SK-N-SH (cell line): ENCODE measurements at regions not wholly inside any gene's neighbourhood (a gene's known extent, or its start where the extent isn't known, plus 50 kb on each side); places are given as distances from the start of the nearest gene placed in this dataset.

Experiments
- CTCF ChIA-PET: fragments of 300-600, 350-600 bp; formaldehyde crosslinking; extraction: SDS; loops from one replicate; lab custom pipeline; 2021; lab: Yijun Ruan, JAX
- POLR2A ChIA-PET: fragments of 350-600 bp; sonication (Branson Sonifier 250); formaldehyde crosslinking; extraction: SDS; loops from one replicate; lab custom pipeline; 2020; ENCODE audit warnings: antibody characterized with exemption, inconsistent platforms; lab: Yijun Ruan, JAX
- DNase-seq: peaks from one replicate; pipeline ENCODE4 v3.0.0; 2012
- H2AFZ ChIP-seq: fragments of 200-600 bp; sonication (generic); 2 replicates; pipeline ENCODE4 v1.8.1; 2016; ENCODE audit warnings: antibody characterized with exemption, mild to moderate bottlenecking, low read depth
- H3F3A ChIP-seq: fragments of 200-600 bp; sonication (generic); replicated peaks from 2 replicates; pipeline ENCODE3; 2016; ENCODE audit warnings: antibody characterized with exemption, mild to moderate bottlenecking; ENCODE audit not compliant: insufficient read depth
- H3K27ac ChIP-seq, 2 experiments: fragments of 200-500 bp in 1 of 2; fragments of 200-600 bp in 1 of 2; sonication (Bioruptor generic) in 1 of 2; sonication (generic), shearing (Covaris generic) in 1 of 2; 2 replicates each; pipeline versions ENCODE4 v1.5.1 to v1.6.1; 2014 to 2016; ENCODE audit warnings: low read depth in 2 of 2, inconsistent platforms in 1 of 2, low read length in 1 of 2, mild to moderate bottlenecking in 1 of 2, mixed read lengths in 1 of 2
- H3K27me3 ChIP-seq: fragments of 200-600 bp; sonication (generic), shearing (Covaris generic); 2 replicates; pipeline ENCODE4 v1.6.1; 2016; ENCODE audit warnings: mixed run types; ENCODE audit not compliant: insufficient read depth
- H3K36me3 ChIP-seq, 2 experiments: fragments of 200-500 bp in 1 of 2; fragments of 200-600 bp in 1 of 2; sonication (Bioruptor generic) in 1 of 2; sonication (generic) in 1 of 2; replicated peaks in 1 of 2; 2 replicates each; pipeline versions ENCODE3 to v1.5.1; 2014 to 2016; ENCODE audit warnings: low read length in 1 of 2, mild to moderate bottlenecking in 1 of 2; ENCODE audit not compliant: insufficient read depth in 2 of 2, control insufficient read depth in 1 of 2
- H3K4me1 ChIP-seq, 2 experiments: fragments of 200-500 bp in 1 of 2; fragments of 200-600 bp in 1 of 2; sonication (Bioruptor generic) in 1 of 2; sonication (generic), shearing (Covaris generic) in 1 of 2; 2 replicates each; pipeline versions ENCODE4 v1.5.1 to v1.6.1; 2014 to 2016; ENCODE audit warnings: low read depth in 1 of 2, low read length in 1 of 2, mixed run types in 1 of 2; ENCODE audit not compliant: insufficient read depth in 2 of 2, control insufficient read depth in 1 of 2
- H3K4me2 ChIP-seq: fragments of 200-600 bp; sonication (generic), shearing (Covaris generic); 2 replicates; pipeline ENCODE4 v1.6.1; 2017; ENCODE audit warnings: mixed run types
- H3K4me3 ChIP-seq, 2 experiments: fragments of 200-500 bp in 1 of 2; fragments of 200-600 bp in 1 of 2; sonication (Bioruptor generic) in 1 of 2; sonication (generic), shearing (Covaris generic) in 1 of 2; 2 replicates each; pipeline versions ENCODE4 v1.5.1 to v1.8.1; 2014 to 2016; ENCODE audit warnings: low read depth in 2 of 2, inconsistent platforms in 1 of 2, low read length in 1 of 2, mild to moderate bottlenecking in 1 of 2, mixed read lengths in 1 of 2, moderate library complexity in 1 of 2
- H3K79me2 ChIP-seq: fragments of 200-600 bp; sonication (generic); 2 replicates; pipeline ENCODE4 v1.8.1; 2017; ENCODE audit warnings: mild to moderate bottlenecking; ENCODE audit not compliant: insufficient read depth
- H3K9ac ChIP-seq: fragments of 200-600 bp; sonication (generic); 2 replicates; pipeline ENCODE4 v1.6.1; 2017; ENCODE audit warnings: mixed run types
- H3K9me2 ChIP-seq: fragments of 200-600 bp; sonication (generic); 2 replicates; pipeline ENCODE4 v1.6.1; 2017; ENCODE audit warnings: mixed run types
- H3K9me3 ChIP-seq: fragments of 200-600 bp; sonication (generic); 2 replicates; pipeline ENCODE4 v1.6.1; 2017; ENCODE audit warnings: mixed run types, mild to moderate bottlenecking, moderate library complexity
- H4K20me1 ChIP-seq: fragments of 200-600 bp; sonication (generic); 2 replicates; pipeline ENCODE4 v1.6.1; 2017; ENCODE audit warnings: mild to moderate bottlenecking, mixed run types; ENCODE audit not compliant: insufficient read depth
- EZH2phosphoT487 ChIP-seq: fragments of 200-600 bp; sonication (generic); IDR thresholded peaks from 2 replicates; pipeline ENCODE4 v1.6.1; 2017; ENCODE audit warnings: low read depth, mixed run types, mild to moderate bottlenecking, antibody characterized with exemption, moderate library complexity, borderline replicate concordance
- FOXJ3 ChIP-seq: sonication (generic); formaldehyde crosslinking; IDR thresholded peaks from 2 replicates; pipeline ENCODE4 v1.5.1; 2020; ENCODE audit warnings: mild to moderate bottlenecking, missing genetic modification reagents
- FOXM1 ChIP-seq: IDR thresholded peaks from 2 replicates; pipeline ENCODE4 v1.4.0; 2012; ENCODE audit warnings: low read depth, mild to moderate bottlenecking
- GABPA ChIP-seq: IDR thresholded peaks from 2 replicates; pipeline ENCODE4 v1.4.0; 2012; ENCODE audit warnings: low read depth, mild to moderate bottlenecking
- GATA2 ChIP-seq: sonication (generic); formaldehyde crosslinking; IDR thresholded peaks from 2 replicates; pipeline ENCODE4 v1.5.0; 2020; ENCODE audit warnings: mild to moderate bottlenecking, missing genetic modification reagents
- MEF2A ChIP-seq: IDR thresholded peaks from 2 replicates; pipeline ENCODE4 v1.4.0; 2012; ENCODE audit warnings: low read depth, borderline replicate concordance
- MXI1 ChIP-seq: IDR thresholded peaks from 2 replicates; pipeline ENCODE4 v1.6.1; 2012; ENCODE audit warnings: mild to moderate bottlenecking, low read depth, low read length, improper control_type of control experiment
- RAD21 ChIP-seq: IDR thresholded peaks from 2 replicates; pipeline ENCODE4 v1.6.1; 2012; ENCODE audit warnings: mild to moderate bottlenecking, low read length
- SMC3 ChIP-seq: IDR thresholded peaks from 2 replicates; pipeline ENCODE4 v1.6.1; 2012; ENCODE audit warnings: low read depth, low read length, improper control_type of control experiment
- TCF12 ChIP-seq: IDR thresholded peaks from 2 replicates; pipeline ENCODE4 v1.4.0; 2012
- USF2 ChIP-seq: fragments of 150-350 bp; IDR thresholded peaks from 2 replicates; pipeline ENCODE4 v1.6.1; 2017; ENCODE audit warnings: antibody characterized with exemption, low read length, low read depth, borderline replicate concordance
- WGBS: methylation state at CpG from one replicate; pipeline ENCODE4 v1.1.6; 2017; ENCODE audit warnings: low lambda C conversion rate; 5-methylcytosine and 5-hydroxymethylcytosine counted together
- TF ChIP-seq, protein P1 (sequence below): IDR thresholded peaks from 2 replicates; pipeline ENCODE4 v1.4.0; 2012; ENCODE audit warnings: low read depth, borderline replicate concordance
- TF ChIP-seq, protein P2 (sequence below): fragments of 150-350 bp; IDR thresholded peaks from 2 replicates; pipeline ENCODE4 v1.6.1; 2016; ENCODE audit warnings: mild to moderate bottlenecking, low read depth, low read length

DNA sequence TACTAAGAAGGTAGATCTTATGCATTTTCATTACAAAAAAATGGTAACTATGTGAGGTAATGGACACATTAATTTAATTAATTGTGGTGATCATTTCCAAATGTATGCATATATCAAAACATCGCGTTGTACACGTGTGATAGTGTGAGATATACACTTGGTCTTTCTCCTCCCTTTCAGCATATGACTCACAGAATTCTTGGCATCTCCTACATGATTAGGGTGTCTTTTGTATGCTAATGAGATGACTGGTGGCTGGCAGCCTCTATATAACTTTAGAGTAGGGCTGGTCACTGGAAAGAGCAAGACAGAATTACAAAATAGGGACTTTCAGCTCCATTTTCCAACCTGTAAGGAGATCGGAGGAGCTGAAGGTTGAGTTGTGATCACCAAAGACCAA, 1167.6 kb downstream of the CDH12 start:
- H3K79me2 ChIP-seq, result no peaks in the 10 kb centered on the region
- WGBS, result 38% methylated on average over 4 of the region's 4 CpGs
- no peak overlapping the region for H3K4me3 ChIP-seq
- POLR2A ChIA-PET, result interaction anchor here (0.5 kb wide), 1 partner anchor 132 kb away, joined by 3 read pairs; no protein-coding TSS in a partner anchor
- no peaks in the 10 kb centered on the region for H3K36me3 ChIP-seq
- TF ChIP-seq GABPA, result no peak
- TF ChIP-seq TCF12, result no peak
- TF ChIP-seq, protein P1, sequence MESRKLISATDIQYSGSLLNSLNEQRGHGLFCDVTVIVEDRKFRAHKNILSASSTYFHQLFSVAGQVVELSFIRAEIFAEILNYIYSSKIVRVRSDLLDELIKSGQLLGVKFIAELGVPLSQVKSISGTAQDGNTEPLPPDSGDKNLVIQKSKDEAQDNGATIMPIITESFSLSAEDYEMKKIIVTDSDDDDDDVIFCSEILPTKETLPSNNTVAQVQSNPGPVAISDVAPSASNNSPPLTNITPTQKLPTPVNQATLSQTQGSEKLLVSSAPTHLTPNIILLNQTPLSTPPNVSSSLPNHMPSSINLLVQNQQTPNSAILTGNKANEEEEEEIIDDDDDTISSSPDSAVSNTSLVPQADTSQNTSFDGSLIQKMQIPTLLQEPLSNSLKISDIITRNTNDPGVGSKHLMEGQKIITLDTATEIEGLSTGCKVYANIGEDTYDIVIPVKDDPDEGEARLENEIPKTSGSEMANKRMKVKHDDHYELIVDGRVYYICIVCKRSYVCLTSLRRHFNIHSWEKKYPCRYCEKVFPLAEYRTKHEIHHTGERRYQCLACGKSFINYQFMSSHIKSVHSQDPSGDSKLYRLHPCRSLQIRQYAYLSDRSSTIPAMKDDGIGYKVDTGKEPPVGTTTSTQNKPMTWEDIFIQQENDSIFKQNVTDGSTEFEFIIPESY, result no peak
- TF ChIP-seq RAD21, result no peak
- H3K9me2 ChIP-seq, result no peaks in the 10 kb centered on the region
- no peak overlapping the region for H3K9ac ChIP-seq
- H3K27me3 ChIP-seq, result no peaks in the 10 kb centered on the region; the same call in 1 of the 2 replicates
- no peak for DNase-seq
- H4K20me1 ChIP-seq, result no peaks in the 10 kb centered on the region
- H3K4me1 ChIP-seq, result peaks cover 0 to 8% of the 10 kb centered on the region in 2 experiments; a peak in 1 of 4 replicates
- CTCF ChIA-PET, result no interaction called here
- no peak overlapping the region for H3K27ac ChIP-seq
- H3K9me3 ChIP-seq, result no peaks in the 10 kb centered on the region
- no peak overlapping the region for H2AFZ ChIP-seq
- no peaks in the 10 kb centered on the region for H3F3A ChIP-seq
- no peak overlapping the region for H3K4me2 ChIP-seq

DNA sequence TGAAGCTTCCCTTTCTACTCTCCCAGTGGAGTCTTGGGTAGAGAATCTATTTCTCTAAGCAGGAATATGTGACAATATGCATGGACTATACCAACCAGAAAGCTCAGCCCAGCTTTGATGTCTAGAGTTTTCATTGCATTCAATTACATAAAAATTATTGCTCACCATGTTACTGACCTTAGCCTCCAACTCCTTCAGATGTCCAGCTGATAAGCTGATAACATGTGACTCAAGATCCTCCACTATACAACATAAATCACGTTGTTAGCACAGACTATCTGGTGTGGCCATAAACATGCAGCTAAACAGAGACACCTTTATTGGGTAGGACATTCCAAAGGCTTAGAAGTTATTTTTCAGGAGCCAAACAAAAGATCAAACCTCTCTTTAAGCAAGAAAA, 1168.2 kb downstream of the CDH12 start:
- Histone ChIP-seq H3K4me2 (no peak overlapping the region), H3F3A (no peaks in the 10 kb centered on the region), H4K20me1 (no peaks in the 10 kb centered on the region), H3K36me3 (no peaks in the 10 kb centered on the region), H3K9me2 (no peaks in the 10 kb centered on the region), H3K4me1 (peaks cover 0 to 14% of the 10 kb centered on the region in 2 experiments; a peak in 1 of 4 replicates), H3K79me2 (no peaks in the 10 kb centered on the region), H3K9ac (no peak overlapping the region), H2AFZ (no peak overlapping the region), H3K9me3 (no peaks in the 10 kb centered on the region), H3K4me3 (no peak overlapping the region)
- CTCF ChIA-PET, result no interaction called here
- POLR2A ChIA-PET, result no interaction called here
- DNase-seq, result no peak
- TF ChIP-seq FOXM1 (no peak), MXI1 (no peak), MEF2A (no peak), USF2 (no peak), EZH2phosphoT487 (no peak), GATA2 (CRISPR knock-in tag) (no peak), SMC3 (no peak), FOXJ3 (no peak)
- TF ChIP-seq, protein P2, sequence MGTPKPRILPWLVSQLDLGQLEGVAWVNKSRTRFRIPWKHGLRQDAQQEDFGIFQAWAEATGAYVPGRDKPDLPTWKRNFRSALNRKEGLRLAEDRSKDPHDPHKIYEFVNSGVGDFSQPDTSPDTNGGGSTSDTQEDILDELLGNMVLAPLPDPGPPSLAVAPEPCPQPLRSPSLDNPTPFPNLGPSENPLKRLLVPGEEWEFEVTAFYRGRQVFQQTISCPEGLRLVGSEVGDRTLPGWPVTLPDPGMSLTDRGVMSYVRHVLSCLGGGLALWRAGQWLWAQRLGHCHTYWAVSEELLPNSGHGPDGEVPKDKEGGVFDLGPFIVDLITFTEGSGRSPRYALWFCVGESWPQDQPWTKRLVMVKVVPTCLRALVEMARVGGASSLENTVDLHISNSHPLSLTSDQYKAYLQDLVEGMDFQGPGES, result no peak
- TF ChIP-seq, all 33 proteins: peak for 0
- no peaks in the 10 kb centered on the region; the same call in 1 of the 2 replicates for H3K27me3 ChIP-seq
- 0% methylated on average over 1 of the region's 1 CpG for WGBS
- no peak overlapping the region for H3K27ac ChIP-seq
